ENCODE measurements at regions not wholly inside any gene's neighbourhood (a gene's known extent, or its start where the extent isn't known, plus 50 kb on each side); places are given as distances from the start of the nearest gene placed in this dataset.
"Not testable (repeated sequence)": the region's sequence is repeated elsewhere in the genome, so short reads cannot be mapped to it uniquely, and the experiment has no call there.

DNA sequence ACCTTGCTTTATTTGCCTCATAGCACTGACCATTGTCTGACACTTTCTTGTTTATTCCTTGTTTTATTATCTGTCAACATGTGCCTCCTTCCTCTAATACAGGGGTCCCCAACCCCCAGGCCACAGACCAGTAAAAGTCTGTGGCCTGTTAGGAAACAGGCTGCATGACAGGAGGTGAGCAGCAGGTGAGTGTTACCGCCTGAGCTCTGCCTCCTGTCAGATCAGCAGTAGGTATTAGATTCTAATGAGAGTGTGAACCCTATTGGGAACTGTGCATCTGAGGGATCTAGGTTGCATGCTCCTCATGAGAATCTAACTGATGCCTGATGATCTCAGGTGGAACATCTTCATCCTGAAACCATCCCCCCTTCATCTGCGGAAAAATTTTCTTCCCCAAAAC is 228.0 kb downstream of the HINT1 start:
- DNase-seq: no peak

DNA sequence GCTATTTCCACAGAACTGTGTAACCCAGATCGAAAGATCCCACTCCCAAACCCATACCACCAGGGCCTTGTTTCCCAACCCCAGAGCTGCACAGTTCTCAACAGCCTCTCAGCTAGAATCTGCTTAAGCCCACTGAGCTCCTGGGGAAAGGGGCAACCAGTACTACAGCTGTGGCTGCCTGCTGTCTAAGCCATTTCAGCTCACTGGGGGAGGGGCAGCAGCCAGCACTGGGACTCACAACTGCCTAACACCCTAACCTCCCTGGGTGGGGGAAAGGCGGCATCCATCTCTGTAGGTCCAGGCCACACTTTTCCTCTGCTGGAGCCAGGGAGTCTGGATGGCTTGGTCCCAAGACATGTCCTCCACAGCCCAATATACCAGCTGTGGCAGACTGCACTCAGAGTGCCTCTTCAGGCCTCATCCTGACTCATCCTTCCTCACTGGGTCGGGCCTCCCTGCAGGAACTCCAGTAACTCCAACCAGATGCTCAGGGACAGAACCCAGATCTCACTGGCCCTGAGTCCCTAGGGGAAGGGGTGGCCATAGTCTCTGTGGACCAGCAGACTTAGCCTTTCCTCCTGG is 241.4 kb downstream of the HINT1 start:
- DNase-seq: no peak

DNA sequence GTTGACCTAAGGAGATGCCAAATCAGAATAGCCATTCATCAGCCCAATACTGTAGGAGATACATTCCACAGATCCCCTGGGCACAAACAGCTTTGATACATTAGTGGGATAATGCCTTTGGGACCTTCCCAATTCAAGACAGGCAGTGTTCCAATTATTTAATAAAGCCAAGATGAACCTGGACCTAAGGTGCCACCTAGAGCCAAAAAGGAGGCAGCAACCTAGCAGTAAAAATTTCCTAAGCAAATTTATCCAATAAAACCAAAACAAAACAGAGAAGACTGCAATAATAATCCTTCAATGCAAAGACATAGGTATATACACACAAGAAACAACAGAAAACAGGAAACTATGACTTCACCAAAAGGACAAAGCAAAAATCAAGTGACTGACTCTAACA is 253.0 kb downstream of the HINT1 start:
- no peak for DNase-seq

DNA sequence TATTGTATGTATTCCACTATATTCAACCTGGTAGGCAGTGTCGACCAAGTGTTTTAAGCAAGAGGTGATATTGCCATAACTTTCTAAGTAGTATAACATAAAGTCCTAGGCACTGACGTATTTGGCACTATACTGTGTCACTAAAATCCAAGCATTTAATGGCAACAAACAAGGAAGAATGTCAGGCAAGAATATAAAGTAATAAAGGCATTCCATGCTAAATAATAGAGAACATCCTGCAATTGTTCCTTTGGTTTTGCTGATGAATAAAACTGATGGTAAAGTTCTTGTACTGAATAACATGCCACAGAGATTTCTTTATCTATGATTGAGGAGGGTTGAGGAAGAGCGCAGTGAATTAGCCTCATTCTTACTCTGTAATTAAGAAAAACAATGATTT is 256.9 kb downstream of the HINT1 start:
- DNase-seq: no peak

DNA sequence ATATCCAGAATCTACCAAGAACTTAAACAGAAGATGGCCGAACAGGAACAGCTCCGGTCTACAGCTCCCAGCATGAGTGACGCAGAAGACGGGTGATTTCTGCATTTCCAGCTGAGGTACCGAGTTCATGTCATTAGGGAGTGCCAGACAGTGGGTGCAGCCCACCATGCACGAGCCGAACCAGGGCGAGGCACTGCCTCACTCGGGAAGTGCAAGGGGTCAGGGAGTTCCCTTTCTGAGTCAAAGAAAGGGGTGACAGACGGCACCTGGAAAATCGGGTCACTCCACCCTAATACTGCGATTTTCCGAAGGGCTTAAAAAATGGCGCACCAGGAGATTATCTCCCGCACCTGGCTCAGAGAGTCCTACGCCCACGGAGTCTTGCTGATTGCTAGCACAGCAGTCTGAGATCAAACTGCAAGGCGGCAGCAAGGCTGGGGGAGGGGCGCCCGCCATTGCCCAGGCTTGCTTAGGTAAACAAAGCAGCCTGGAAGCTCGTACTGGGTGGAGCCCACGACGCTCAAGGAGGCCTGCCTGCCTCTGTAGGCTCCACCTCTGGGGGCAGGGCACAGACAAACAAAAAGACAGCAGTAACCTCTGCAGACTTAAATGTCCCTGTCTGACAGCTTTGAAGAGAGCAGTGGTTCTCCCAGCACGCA is 267.4 kb downstream of the HINT1 start:
- not testable (repeated sequence) for DNase-seq

DNA sequence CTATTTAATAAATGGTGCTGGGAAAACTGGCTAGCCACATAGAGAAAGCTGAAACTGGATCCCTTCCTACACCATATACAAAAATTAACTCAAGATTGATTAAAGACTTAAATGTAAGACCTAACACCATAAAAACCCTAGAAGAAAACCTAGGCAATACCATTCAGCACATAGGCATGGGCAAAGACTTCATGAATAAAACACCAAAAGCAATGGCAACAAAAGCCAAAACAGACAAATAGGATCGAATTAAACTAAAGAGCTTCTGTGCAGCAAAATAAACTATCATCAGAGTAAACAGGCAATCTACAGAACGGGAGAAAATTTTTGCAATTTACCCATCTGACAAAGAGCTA is 267.9 kb downstream of the HINT1 start:
- not testable (repeated sequence) for DNase-seq

DNA sequence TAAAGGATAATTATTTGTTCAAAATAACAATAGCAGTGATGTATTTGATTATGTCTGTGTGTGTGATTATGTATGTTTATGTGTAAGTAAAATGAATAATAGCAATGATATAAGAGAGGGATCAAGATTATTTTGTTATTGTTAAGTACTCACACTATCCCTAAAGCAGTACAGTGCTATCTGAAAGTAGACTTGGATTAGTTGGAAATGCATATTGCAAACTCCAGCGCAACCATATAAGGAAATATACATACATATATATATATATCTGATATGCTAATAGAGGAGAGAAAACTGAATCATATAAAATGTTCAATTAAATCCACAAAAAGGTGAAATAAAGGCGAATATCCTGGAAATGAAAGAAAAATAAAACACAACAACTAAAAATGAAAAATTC is 268.4 kb downstream of the HINT1 start:
- DNase-seq: no peak

DNA sequence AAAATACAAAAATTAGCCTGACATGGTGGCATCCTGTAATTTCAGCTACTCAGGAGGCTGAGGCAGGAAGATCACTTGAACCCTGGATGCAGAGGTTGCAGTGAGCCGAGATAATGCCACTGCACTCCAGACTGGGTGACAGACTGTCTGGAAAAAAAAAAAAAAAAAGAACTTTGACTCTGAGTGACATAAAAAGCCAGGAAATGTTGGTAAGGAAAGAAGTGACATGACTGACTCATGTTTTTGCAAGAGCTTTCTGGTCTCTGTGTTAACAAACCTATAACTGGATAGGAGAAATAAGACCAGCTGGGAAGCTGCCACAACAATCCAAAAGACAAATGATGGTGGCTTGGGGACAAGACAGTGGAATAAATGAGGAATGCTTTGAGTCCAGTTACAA is 272.1 kb downstream of the HINT1 start:
- DNase-seq: no peak

DNA sequence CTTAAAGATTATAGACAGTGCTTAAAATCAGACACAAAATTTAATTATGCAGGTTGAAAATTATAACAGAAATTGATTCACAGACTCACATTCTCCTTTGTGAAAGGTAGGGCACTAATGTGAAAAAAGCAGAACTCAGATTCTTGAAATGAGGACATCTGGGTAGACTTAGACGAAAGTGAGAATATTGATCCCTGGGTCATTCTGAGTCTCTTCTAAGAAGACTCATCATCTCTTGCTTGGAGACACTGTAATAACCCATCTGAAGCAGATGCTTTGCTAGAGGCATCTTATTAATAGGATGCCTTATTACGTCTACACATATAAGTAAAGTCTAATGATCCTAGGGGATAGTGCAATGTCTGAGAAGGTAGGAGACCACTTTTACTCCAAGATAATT is 274.4 kb downstream of the HINT1 start:
- no peak for DNase-seq

DNA sequence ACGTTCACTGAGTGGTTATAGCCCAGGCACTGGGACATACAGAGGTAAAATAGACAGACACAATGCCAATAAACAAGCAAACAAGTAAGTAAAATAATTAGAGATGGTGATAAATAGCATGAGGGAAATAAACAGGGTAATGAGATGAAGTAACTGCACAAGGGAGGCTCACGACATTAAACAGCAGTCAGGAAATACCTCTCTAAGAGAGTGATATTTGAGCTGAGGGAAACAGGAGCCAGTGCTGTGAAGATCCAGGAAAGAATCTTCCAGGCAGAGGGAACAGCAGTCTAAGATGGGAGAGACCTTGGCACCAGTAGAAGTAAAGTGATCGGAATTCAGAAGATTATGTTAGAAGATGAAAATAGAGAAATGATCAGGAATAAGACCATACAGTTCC is 279.4 kb downstream of the HINT1 start:
- no peak for DNase-seq

DNA sequence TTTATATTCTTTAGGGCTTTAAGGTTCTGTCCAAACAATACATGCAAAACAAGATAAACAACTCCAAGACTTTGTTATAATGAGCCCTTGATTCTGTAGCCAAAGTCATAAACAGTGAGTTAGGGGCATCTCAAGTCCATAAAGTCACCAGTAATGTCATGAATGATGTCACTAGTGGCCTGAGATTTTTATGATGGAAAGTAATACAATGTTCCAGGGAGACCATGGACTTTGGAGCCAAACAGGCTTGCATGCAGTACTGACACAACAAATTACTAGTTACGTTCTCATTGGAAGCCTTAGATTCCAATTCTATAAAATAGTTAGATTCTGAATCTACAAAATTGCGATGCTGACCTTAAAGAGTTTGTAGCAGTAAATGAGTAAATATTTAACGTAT is 280.0 kb downstream of the HINT1 start:
- DNase-seq: no peak

DNA sequence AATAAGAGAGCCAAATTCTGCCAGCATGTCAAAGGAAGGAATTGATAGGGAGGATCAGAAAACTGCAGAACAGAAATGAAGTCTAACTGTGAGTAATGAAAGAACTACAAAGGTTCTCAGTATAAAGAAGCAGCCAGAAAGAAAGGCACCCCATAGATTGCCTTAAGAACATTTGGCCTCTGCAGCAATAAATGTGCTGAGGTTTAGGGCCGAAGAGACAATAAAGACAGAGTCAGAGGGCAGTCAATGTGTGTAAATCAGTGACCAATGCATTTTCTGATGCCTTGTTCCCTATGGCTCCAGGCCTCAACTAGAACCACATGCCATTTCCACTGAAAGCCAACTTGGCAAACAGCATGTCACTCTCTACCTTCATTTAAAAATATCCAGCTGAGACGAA is 281.0 kb downstream of the HINT1 start:
- no peak for DNase-seq

DNA sequence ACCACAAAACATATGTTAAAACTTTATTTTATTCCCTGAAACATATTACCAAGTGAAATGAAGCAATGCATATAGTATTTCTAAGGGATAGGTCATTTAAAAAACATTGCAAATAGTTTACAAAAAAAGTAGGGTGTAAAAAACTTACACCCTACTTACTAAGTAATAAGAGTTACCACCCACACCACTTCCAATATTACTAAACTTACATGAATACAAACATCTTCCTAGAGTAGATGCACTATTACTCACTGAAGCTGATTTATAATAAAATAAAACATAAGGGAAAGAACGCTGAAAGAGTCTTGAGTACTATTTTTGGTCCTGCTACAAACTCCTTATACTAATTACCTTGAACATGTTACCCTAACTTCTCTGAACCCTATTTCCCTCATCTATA is 289.4 kb downstream of the HINT1 start:
- DNase-seq: no peak

DNA sequence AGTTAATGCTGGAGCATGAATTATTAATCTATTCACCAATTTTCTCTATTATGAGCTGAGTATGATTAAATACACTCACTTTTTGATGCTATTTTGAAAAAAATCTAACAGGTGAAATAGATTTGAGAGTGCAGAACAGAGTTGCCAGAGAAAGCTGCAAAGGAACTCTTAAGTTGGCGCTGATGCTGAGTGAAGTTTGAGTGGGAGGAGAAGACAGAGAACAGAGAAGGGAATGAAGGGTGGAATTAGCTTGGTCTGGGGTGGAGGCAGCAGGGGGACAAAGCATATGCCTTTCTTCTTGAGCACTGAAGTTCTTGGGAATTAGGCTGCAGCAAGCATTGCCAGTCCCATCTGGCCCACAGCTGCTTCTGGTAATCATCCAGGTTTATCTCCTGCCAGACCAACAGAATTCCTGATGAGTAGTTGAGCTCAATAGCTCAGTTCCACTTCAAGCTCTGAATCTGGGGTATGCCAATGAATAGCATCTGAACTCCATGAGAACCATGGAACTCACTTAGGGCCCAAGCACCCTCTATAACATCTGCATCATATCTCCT is 290.1 kb downstream of the HINT1 start:
- DNase-seq: no peak

DNA sequence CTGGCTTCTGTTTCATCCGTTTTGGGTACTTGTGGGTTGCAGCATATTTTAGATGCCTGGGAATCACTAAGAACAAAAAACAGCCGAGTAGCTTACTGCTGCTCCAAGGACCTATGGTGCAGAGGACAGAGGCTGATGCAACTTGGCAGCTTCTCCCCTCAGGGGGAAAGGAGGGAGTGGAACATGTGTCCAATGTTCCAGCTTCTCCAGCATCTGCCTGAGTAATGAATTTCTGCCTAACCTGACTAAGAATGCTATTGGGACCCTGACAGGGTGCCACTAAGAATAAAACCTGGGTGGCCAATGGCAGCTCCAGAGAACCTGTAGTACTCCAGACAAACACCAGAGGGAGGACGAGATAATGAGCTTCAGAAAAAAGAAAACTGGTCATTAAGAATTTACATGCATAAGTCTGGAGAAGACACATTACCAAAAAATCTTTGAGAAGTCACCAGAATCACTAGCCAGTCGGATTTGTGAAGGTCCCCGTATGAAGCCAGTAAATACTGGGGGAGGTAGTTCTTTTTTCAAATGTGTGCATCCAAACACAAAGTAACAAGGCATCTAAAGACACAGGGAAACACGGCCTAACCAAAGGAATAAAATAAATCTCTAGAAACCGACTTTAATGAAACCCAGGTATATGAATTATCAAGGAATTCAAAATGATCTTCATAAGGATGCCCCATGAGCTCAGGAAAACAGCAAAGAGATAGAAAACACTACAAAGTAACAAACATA is 293.5 kb downstream of the HINT1 start:
- DNase-seq: peak; percentile 9

DNA sequence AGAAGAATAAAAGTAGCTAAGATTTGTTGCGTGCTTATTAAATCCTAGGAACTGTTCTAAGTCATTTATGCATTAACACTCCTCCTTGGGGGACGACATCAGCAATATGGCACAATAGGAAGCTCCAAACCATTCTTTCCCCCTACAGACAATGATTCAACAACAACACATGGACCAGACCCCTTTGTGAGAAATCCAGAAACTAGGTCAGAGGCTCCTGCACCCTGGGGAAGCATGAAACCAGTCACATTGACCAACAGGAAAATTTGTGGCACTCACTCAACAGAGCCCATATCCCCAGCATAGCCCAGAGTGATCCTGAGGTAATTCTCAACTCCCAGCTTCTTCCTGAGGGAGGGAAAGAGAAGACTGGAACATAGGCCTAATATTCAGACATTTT is 294.4 kb downstream of the HINT1 start:
- no peak for DNase-seq

DNA sequence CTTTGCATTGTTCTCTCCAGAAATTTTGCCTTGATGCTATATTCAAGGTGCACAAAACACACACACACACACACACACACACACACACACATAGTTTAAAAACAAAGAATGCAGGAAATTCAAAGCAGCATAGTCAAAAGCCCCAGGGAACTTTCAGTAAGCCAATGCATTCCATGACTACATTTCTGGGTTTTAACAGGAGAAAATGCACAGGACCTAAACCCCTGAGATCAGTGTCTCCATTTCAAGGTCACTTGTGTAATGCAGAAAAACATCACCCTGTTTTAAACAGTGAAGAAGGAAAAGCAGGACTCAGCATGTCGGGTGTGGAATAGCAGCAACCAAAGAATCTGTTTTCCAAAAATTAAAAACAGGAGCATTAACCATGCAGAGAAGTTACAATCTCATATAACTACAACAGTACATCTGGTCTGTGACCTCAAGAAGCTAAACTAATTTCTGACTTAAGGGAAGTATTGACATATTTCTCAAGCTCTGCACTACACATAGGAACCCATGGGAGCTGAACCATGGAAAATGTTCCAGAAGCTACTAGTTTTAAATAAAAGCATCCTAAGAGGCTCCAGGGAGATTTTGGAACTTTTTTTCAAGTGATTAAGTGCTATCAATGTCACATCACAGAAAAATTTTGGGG is 296.7 kb downstream of the HINT1 start:
- DNase-seq: no peak

DNA sequence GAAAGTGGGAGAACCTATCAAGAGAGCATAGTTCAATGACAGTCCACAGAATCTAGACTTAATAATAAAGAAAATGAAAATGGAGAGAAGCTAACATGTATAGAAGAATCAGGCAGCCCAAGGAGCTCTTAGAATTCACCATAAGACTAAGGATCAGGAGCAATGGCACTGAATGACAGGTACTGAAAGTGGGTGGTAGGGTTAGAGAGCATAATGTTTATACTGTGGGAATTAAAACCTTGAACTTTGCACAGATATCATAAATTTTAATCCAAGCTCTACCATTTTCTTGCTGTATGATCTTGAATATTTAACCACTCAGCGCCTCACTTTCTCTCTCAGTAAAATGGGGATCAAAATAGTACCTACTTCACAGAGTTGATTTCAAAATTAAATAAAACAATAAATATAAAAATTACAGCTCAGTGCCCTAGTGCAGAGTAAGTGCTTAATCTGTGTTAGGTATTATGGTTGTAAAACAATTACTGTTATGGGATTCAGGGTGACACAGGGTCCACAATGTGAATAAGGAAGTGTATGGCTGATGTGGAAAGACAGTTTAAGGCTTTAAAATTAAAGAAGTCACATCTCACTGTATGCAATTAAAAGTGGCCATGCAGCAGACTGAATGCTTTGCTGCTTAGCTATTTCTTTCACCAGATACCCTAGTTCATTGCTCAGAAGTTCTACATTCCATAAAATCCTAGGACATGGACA is 319.8 kb downstream of the HINT1 start:
- no peak for DNase-seq

DNA sequence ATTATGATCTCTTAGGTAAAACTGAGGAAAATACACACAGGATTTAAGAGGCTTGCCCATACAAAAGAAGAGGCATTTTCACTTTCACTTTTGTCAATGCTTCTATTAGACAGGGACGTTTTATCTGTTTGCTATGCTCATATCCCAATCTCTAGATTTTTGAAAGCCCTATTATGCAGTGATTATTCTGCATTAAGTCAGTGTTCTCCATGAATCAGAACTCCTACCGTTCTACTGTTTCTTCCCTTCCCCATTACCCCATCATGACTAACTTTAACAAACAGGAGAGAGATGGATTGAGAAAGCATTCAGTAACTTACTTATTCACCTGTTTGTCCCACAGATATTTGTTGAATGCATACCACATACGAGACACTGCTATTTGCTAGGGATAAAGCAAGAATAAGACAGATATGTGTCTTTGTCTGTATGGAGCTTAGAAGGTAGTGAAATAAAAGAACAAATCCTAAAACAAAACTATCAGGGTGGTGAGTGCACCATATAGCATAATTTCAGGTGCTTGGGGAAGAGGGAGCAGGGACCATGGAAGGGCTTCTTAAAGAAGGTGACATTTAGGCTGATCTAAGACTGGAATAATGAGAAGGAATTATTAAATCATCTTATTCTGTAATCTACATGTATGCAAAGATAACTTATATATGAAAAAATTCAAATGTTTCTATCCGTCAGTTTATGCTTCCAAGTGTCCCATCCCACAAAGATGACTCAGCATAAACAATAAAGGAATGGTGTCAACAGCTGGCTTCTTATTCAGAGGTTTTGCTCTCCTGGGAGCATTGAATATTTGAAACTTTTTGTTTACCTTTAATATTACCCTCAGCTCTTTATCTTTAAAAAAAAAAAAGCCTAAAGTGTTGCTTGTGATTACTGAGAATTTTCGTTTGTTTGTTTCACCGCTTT is 328.1 kb downstream of the HINT1 start:
- DNase-seq: no peak

DNA sequence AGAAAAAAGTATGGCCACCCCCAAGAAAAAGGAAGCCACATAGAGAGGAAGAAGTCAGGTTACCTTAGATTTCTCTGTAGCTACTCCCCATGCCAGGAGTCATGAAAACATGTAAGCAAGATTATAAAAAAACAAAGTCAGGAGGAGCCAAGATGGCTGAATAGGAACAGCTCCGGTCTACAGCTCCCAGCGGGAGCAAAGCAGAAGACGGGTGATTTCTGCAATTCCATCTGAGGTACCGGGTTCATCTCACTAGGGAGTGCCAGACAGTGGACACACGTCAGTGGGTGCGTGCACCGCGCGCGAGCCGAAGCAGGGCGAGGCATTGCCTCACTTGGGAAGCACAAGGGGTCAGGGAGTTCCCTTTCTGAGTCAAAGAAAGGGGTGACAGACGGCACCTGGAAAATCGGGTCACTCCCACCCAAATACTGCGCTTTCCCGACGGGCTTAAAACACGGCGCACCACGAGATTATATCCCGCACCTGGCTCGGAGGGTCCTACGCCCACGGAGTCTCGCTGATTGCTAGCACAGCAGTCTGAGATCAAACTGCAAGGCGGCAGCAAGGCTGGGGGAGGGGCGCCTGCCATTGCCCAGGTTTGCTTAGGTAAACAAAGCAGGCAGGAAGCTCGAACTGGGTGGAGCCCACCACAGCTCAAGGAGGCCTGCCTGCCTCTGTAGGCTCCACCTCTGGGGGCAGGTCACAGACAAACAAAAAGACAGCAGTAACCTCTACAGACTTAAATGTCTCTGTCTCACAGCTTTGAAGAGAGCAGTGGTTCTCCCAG is 347.3 kb downstream of the HINT1 start:
- DNase-seq: not testable (repeated sequence)

DNA sequence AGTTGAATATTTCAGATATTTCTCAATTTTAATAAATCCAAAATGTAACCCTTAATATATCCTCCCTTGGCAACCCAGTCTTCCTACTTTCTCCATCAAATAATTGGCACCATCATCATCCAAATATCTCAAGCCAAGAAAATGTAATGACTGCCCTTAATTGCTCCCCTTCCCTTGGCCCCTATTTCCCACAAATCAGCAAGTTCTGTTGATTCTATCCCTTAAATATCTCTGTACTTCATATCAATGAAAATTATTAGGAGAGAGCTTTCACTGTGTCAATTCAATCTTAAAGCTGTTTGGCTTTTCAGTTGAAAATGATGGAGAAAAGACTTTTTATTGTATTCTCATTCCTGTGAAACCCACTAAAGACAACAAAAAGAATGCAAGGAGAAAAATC is 349.8 kb downstream of the HINT1 start:
- DNase-seq: no peak

Data from stimulated activated CD4-positive, alpha-beta T cell treated with anti-CD3 and anti-CD28 coated beads, Interleukin-1b, Interleukin-23, amount 100 ng/mL, for 48 hours (primary cell).